Nephron progenitor cell (in vitro differentiated cells): ENCODE measurements at regions not wholly inside any gene's neighbourhood (a gene's known extent, or its start where the extent isn't known, plus 50 kb on each side); places are given as distances from the start of the nearest gene placed in this dataset.

Experiments
- DNase-seq: peaks from one replicate; pipeline ENCODE4 v3.0.0; 2021
- H3K27ac Mint-ChIP-seq: 2 replicates; pipeline ENCODE4 v1.8.0; 2021; ENCODE audit warnings: mild to moderate bottlenecking, moderate library complexity, mixed read lengths
- H3K27me3 Mint-ChIP-seq: 2 replicates; pipeline ENCODE4 v1.8.0; 2021; ENCODE audit warnings: mild to moderate bottlenecking, low read depth, mixed read lengths; ENCODE audit not compliant: poor library complexity
- H3K36me3 Mint-ChIP-seq: 2 replicates; pipeline ENCODE4 v1.8.0; 2021; ENCODE audit warnings: low read depth, mixed read lengths
- H3K4me1 Mint-ChIP-seq: 2 replicates; pipeline ENCODE4 v1.8.0; 2021; ENCODE audit warnings: mixed read lengths
- H3K4me3 Mint-ChIP-seq: 2 replicates; pipeline ENCODE4 v1.8.0; 2021; ENCODE audit warnings: mild to moderate bottlenecking, moderate library complexity, mixed read lengths
- H3K9me3 Mint-ChIP-seq: 2 replicates; pipeline ENCODE4 v1.8.0; 2021; ENCODE audit warnings: mild to moderate bottlenecking, moderate library complexity, mixed read lengths
- CTCF ChIP-seq: fragments of 200-600 bp; sonication (generic); IDR thresholded peaks from 2 replicates; pipeline ENCODE4 v1.5.0; 2021; ENCODE audit warnings: antibody characterized with exemption

GRCh38 chr13:107960301-107960700, 255.0 kb downstream of the LIG4 start:
- DNase-seq, result no peak
- no peak for TF ChIP-seq CTCF

GRCh38 chr13:107956889-107957288, 258.4 kb downstream of the LIG4 start:
- H3K27ac Mint-ChIP-seq, result no peak overlapping the region
- no peaks in the 10 kb centered on the region for H3K36me3 Mint-ChIP-seq
- DNase-seq, result no peak
- H3K4me3 Mint-ChIP-seq, result no peak overlapping the region
- TF ChIP-seq CTCF, result no peak
- H3K4me1 Mint-ChIP-seq, result peaks cover 6% of the 10 kb centered on the region
- H3K27me3 Mint-ChIP-seq, result no peaks in the 10 kb centered on the region
- no peaks in the 10 kb centered on the region for H3K9me3 Mint-ChIP-seq

More at GRCh38 chr13:107960301-107960700, 255.0 kb downstream of the LIG4 start:
- H3K9me3 Mint-ChIP-seq, result peaks cover under 1% of the 10 kb centered on the region
- no peaks in the 10 kb centered on the region for H3K27me3 Mint-ChIP-seq
- no peak overlapping the region for H3K4me3 Mint-ChIP-seq
- H3K4me1 Mint-ChIP-seq, result peaks cover 6% of the 10 kb centered on the region
- H3K27ac Mint-ChIP-seq, result no peak overlapping the region
- no peaks in the 10 kb centered on the region for H3K36me3 Mint-ChIP-seq

GRCh38 chr13:107942030-107942617, 273.2 kb downstream of the LIG4 start:
- Mint-ChIP-seq H3K9me3 (peaks cover 12% of the 10 kb centered on the region), H3K36me3 (no peaks in the 10 kb centered on the region), H3K4me3 (no peak overlapping the region), H3K27ac (no peak overlapping the region), H3K27me3 (no peaks in the 10 kb centered on the region), H3K4me1 (no peaks in the 10 kb centered on the region)
- no peak for TF ChIP-seq CTCF
- no peak for DNase-seq

GRCh38 chr13:107941345-107942029, 273.8 kb downstream of the LIG4 start:
- no peak for TF ChIP-seq CTCF
- Mint-ChIP-seq H3K4me3 (no peak overlapping the region), H3K27me3 (no peaks in the 10 kb centered on the region), H3K36me3 (no peaks in the 10 kb centered on the region), H3K27ac (no peak overlapping the region), H3K9me3 (peaks cover 12% of the 10 kb centered on the region), H3K4me1 (no peaks in the 10 kb centered on the region)
- DNase-seq, result no peak

GRCh38 chr13:107937848-107938247, 277.5 kb downstream of the LIG4 start:
- no peak overlapping the region for H3K27ac Mint-ChIP-seq
- no peak for DNase-seq
- H3K27me3 Mint-ChIP-seq, result no peaks in the 10 kb centered on the region
- peaks cover 6% of the 10 kb centered on the region for H3K9me3 Mint-ChIP-seq
- no peaks in the 10 kb centered on the region for H3K36me3 Mint-ChIP-seq
- no peaks in the 10 kb centered on the region for H3K4me1 Mint-ChIP-seq
- no peak overlapping the region for H3K4me3 Mint-ChIP-seq
- no peak for TF ChIP-seq CTCF

- no peaks in the 10 kb centered on the region for H3K27me3 Mint-ChIP-seq
These were observed 284.3 kb downstream of the LIG4 start for GRCh38 chr13:107931056-107931455.

More at GRCh38 chr13:107931056-107931455, 284.3 kb downstream of the LIG4 start:
- Mint-ChIP-seq H3K27ac (no peak overlapping the region), H3K9me3 (peaks cover 5% of the 10 kb centered on the region), H3K4me3 (no peak overlapping the region), H3K4me1 (no peaks in the 10 kb centered on the region), H3K36me3 (no peaks in the 10 kb centered on the region)
- TF ChIP-seq CTCF, result no peak
- DNase-seq, result no peak
